A549 (cell line): ENCODE measurements at regions not wholly inside any gene's neighbourhood (a gene's known extent, or its start where the extent isn't known, plus 50 kb on each side); places are given as distances from the start of the nearest gene placed in this dataset.

Source experiments
- ATAC-seq, 2 experiments: fragments of 200-7000 bp in 1 of 2; fragments of >200 bp in 1 of 2; cut with Nextera tagmentation in 1 of 2; cut with Tn5 transposase in 1 of 2; 3 replicates each; pipeline versions ENCODE4 v1.8.0 to v1.9.1; 2018 to 2020; ENCODE audit warnings: mild to moderate bottlenecking in 1 of 2, moderate library complexity in 1 of 2
- CTCF ChIA-PET: fragments of 300-600 bp; sonication (Branson Sonifier 250); formaldehyde crosslinking; extraction: SDS; loops from one replicate; lab custom pipeline; 2021; ENCODE audit warnings: antibody characterized with exemption, inconsistent platforms; lab: Yijun Ruan, JAX
- POLR2A ChIA-PET: fragments of 350-600 bp; formaldehyde crosslinking; extraction: SDS; loops from one replicate; lab custom pipeline; 2021; ENCODE audit warnings: antibody characterized with exemption, inconsistent platforms; lab: Yijun Ruan, JAX
- DNase-seq, 2 experiments: peaks; one replicate each; pipeline versions ENCODE4 v3.0.0 to v3.0.0-alpha.2; 2011 to 2016; ENCODE audit warnings: low read depth in 1 of 2, low spot score in 1 of 2
- FAIRE-seq: peaks from 2 replicates; lab custom pipeline; 2011; peaks lifted over from hg19 to GRCh38; lab: Jason Lieb, UNC
- H3K27ac ChIP-seq, 2 experiments: fragments of >200 bp; sonication (Bioruptor Twin); formaldehyde crosslinking; 3 replicates each; pipeline ENCODE4 v1.5.1; 2016 to 2017
- H3K4me1 ChIP-seq: fragments of >200 bp; sonication (Bioruptor Twin); formaldehyde crosslinking; 3 replicates; pipeline ENCODE4 v1.6.1; 2016
- H3K4me2 ChIP-seq: fragments of >200 bp; sonication (Bioruptor Twin); formaldehyde crosslinking; 3 replicates; pipeline ENCODE4 v1.6.1; 2016
- H3K4me3 ChIP-seq: fragments of >200 bp; sonication (Bioruptor Twin); formaldehyde crosslinking; 3 replicates; pipeline ENCODE4 v1.5.1; 2016
- H3K9me3 ChIP-seq: fragments of >200 bp; sonication (Bioruptor Twin); formaldehyde crosslinking; 3 replicates; pipeline ENCODE4 v1.6.1; 2016
- BCL3 ChIP-seq: fragments of >200 bp; sonication (Bioruptor Twin); formaldehyde crosslinking; IDR thresholded peaks from 3 replicates; pipeline ENCODE4 v1.6.1; 2016
- BHLHE40 ChIP-seq: IDR thresholded peaks from 2 replicates; pipeline ENCODE4 v1.6.1; 2012; ENCODE audit warnings: low read depth, low read length, inconsistent platforms
- CHD4 ChIP-seq: fragments of 200-600 bp; sonication (generic); IDR thresholded peaks from 2 replicates; pipeline ENCODE4 v1.6.1; 2016; ENCODE audit warnings: antibody characterized with exemption, mild to moderate bottlenecking, borderline replicate concordance
- E2F6 ChIP-seq: IDR thresholded peaks from 2 replicates; pipeline ENCODE4 v1.6.1; 2012; ENCODE audit warnings: low read depth, borderline replicate concordance
- EHF ChIP-seq: fragments of 250-450 bp; sonication (Bioruptor Pico); IDR thresholded peaks from 2 replicates; pipeline ENCODE4 v1.5.0; 2020; ENCODE audit warnings: mild to moderate bottlenecking
- EHMT2 ChIP-seq: fragments of 200-600 bp; sonication (generic); IDR thresholded peaks from 2 replicates; pipeline ENCODE4 v1.6.1; 2016; ENCODE audit warnings: antibody characterized with exemption, low read depth, mild to moderate bottlenecking, moderate library complexity
- ELK1 ChIP-seq: fragments of 150-350 bp; IDR thresholded peaks from 2 replicates; pipeline ENCODE4 v1.6.1; 2014; ENCODE audit warnings: low read depth, mild to moderate bottlenecking, low read length
- EP300 ChIP-seq, 2 experiments: fragments of >200 bp; sonication (Bioruptor Twin); formaldehyde crosslinking; IDR thresholded peaks; 2 replicates in 1 of 2; 3 replicates in 1 of 2; pipeline ENCODE4 v1.6.1; 2016 to 2017
- FOXS1 ChIP-seq: fragments of 250-450 bp; sonication (Bioruptor Pico); IDR thresholded peaks from 2 replicates; pipeline ENCODE4 v1.5.0; 2020; ENCODE audit warnings: mild to moderate bottlenecking, moderate library complexity
- HEYL ChIP-seq: fragments of 250-450 bp; sonication (Bioruptor Pico); IDR thresholded peaks from 2 replicates; pipeline ENCODE4 v1.8.0; 2021; ENCODE audit warnings: mild to moderate bottlenecking, moderate library complexity
- HOXA7 ChIP-seq: fragments of 250-450 bp; sonication (Bioruptor Pico); IDR thresholded peaks from 2 replicates; pipeline ENCODE4 v1.5.0; 2020; ENCODE audit warnings: mild to moderate bottlenecking, moderate library complexity
- HOXB13 ChIP-seq: fragments of 250-450 bp; sonication (Bioruptor Pico); IDR thresholded peaks from 2 replicates; pipeline ENCODE4 v1.5.0; 2020; ENCODE audit warnings: low read depth, mild to moderate bottlenecking, moderate library complexity
- JUN ChIP-seq, 2 experiments: fragments of >200 bp; sonication (Bioruptor Twin); formaldehyde crosslinking; IDR thresholded peaks; 2 replicates in 1 of 2; 3 replicates in 1 of 2; pipeline ENCODE4 v1.6.1; 2016 to 2017
- JUNB ChIP-seq: fragments of >200 bp; sonication (Bioruptor Twin); formaldehyde crosslinking; IDR thresholded peaks from 2 replicates; pipeline ENCODE4 v1.6.1; 2016
- KDM5A ChIP-seq: fragments of 200-600 bp; sonication (generic); IDR thresholded peaks from 2 replicates; pipeline ENCODE4 v1.6.1; 2016; ENCODE audit warnings: antibody characterized with exemption, mild to moderate bottlenecking
- MAFK ChIP-seq: fragments of 450-650 bp; IDR thresholded peaks from 2 replicates; pipeline ENCODE4 v1.6.1; 2014; ENCODE audit not compliant: partially characterized antibody
- MAX ChIP-seq: IDR thresholded peaks from 2 replicates; pipeline ENCODE4 v1.6.1; 2012
- PHF8 ChIP-seq: fragments of 200-600 bp; sonication (generic); IDR thresholded peaks from 2 replicates; pipeline ENCODE4 v1.6.1; 2016; ENCODE audit warnings: low read depth, mild to moderate bottlenecking, antibody characterized with exemption, moderate library complexity, borderline replicate concordance
- POLR2AphosphoS2 ChIP-seq: conservative IDR thresholded peaks from 2 replicates; pipeline ENCODE4 v1.6.1; 2012; ENCODE audit warnings: low read length, improper control_type of control experiment, inconsistent platforms
- SREBF2 ChIP-seq: fragments of 450-650 bp; IDR thresholded peaks from 2 replicates; pipeline ENCODE4 v1.6.1; 2014; ENCODE audit warnings: mild to moderate bottlenecking, moderate library complexity
- TFCP2L1 ChIP-seq: fragments of 250-450 bp; sonication (Bioruptor Pico); IDR thresholded peaks from 2 replicates; pipeline ENCODE4 v1.5.0; 2021; ENCODE audit warnings: mild to moderate bottlenecking
- WGBS: methylation state at CpG from one replicate; pipeline ENCODE4 v1.1.6; 2017; ENCODE audit errors: missing lambda C conversion rate; 5-methylcytosine and 5-hydroxymethylcytosine counted together
- TF ChIP-seq, protein P1 (sequence below): fragments of 450-650 bp; IDR thresholded peaks from 2 replicates; pipeline ENCODE4 v1.6.1; 2014; ENCODE audit warnings: antibody characterized with exemption
- TF ChIP-seq, protein P2 (sequence below): fragments of >200 bp; sonication (Bioruptor Twin); formaldehyde crosslinking; IDR thresholded peaks from 3 replicates; pipeline ENCODE4 v1.5.1; 2016

DNA sequence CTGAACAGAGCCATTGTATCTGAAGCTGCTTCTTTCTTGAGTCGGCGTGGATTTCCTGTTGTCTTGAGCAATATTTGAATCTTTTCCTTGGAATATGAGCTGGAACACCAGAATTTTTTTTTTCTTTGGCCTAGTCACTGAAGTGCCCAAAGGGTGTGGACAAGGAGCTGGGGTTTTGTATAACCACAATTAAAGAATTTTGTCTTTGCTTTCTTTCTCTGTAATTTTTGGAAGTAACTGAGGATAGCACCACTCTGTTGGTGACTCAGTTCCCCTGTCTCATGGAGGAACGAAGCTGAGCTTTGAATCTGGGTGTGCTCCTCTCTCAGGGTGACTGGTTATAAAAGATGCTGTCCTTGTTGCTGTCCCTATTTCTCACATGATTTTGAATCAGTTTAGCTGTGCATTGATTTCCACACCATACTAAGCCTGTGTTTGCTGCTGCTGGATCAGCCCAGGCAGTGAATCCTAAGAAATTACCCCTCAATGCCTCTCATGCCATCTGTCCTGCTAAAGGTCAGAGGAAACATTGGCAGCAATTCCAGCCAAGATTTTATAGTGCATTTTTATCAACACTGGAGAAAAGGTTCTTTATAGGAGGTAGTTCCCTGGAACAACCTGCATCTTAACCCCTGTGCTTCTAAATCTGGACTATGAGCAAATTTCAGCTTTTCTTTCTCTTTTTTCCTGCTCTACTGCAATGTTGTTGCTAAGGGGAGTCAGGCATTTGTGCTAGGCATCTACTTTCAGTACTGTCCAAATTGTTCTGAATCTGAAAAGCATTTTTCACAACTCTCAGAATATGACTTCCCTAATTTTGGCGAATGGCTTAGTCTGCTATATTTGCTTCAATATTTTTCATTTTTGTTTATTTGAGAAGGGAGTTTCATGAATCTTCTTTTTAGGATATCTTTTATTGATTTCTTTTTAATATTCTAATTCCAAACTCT, 540.8 kb downstream of the SOX6 start:
- no peak for ATAC-seq
- Histone ChIP-seq H3K27ac (no peak overlapping the region), H3K4me2 (no peak overlapping the region)

GRCh38 chr11:15816260-15816871, 540.0 kb downstream of the SOX6 start:
- Histone ChIP-seq H3K27ac (no peak overlapping the region), H3K4me2 (no peak overlapping the region), H3K4me1 (no peaks in the 10 kb centered on the region), H3K4me3 (no peak overlapping the region), H3K9me3 (no peaks in the 10 kb centered on the region)
- FAIRE-seq (no peak), DNase-seq (no peak), ATAC-seq (no peak)
- ChIA-PET CTCF (interaction anchor here (2.5 kb wide), 1 partner anchor 166 kb away, joined by 5 read pairs; no protein-coding TSS in a partner anchor), POLR2A (no interaction called here)
- 21% methylated on average over 2 of the region's 2 CpGs for WGBS
- TF ChIP-seq ELK1 (no peak), FOXS1 (CRISPR knock-in tag) (no peak), BHLHE40 (no peak), TFCP2L1 (CRISPR knock-in tag) (no peak), EHMT2 (no peak), HOXB13 (CRISPR knock-in tag) (no peak)

More for the DNA sequence above, 540.8 kb downstream of the SOX6 start:
- whole genome bisulfite sequencing, result 37% methylated on average over 4 of the region's 4 CpGs
- TF ChIP-seq, protein P1, sequence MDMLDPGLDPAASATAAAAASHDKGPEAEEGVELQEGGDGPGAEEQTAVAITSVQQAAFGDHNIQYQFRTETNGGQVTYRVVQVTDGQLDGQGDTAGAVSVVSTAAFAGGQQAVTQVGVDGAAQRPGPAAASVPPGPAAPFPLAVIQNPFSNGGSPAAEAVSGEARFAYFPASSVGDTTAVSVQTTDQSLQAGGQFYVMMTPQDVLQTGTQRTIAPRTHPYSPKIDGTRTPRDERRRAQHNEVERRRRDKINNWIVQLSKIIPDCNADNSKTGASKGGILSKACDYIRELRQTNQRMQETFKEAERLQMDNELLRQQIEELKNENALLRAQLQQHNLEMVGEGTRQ, result no peak
- no peak for TF ChIP-seq BHLHE40
- TF ChIP-seq MAX, result no peak
- TF ChIP-seq KDM5A, result no peak
- TF ChIP-seq EP300 (IDR thresholded peaks at IDR 0.05), result no peak
- TF ChIP-seq JUNB, result no peak
- FAIRE-seq (no peak), DNase-seq (no peak)
- Histone ChIP-seq H3K9me3 (no peaks in the 10 kb centered on the region), H3K4me3 (no peak overlapping the region), H3K4me1 (no peaks in the 10 kb centered on the region)
- ChIA-PET CTCF (interaction anchor here (1.0 to 2.5 kb wide), 2 partner anchors 165 to 198 kb away, joined by 3 to 5 read pairs; no protein-coding TSS in a partner anchor), POLR2A (no interaction called here)

DNA sequence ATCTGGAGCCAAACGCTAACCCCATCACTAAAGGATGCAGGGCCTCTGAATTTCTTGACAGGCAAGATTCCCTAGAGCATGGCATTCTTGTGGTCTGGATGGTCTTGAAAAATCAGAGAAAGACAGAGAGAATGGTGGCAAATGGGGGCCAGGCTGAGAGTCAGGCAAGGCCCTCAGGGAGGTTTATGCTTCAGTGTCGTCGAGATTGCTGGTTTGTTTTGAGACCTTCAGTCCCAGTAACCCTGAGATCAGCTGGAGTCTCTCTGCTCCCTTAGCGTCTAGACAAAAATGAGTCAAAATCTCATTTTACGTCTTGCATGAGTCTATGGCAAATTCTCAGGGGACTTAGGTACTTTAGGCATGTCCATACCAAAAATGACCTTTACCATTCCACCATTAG, 539.3 kb downstream of the SOX6 start:
- FAIRE-seq (no peak), DNase-seq (no peak), ATAC-seq (no peak)
- Histone ChIP-seq H3K9me3 (no peaks in the 10 kb centered on the region), H3K4me2 (no peak overlapping the region), H3K27ac (no peak overlapping the region), H3K4me1 (no peaks in the 10 kb centered on the region), H3K4me3 (no peak overlapping the region)
- 34% methylated on average over 5 of the region's 5 CpGs for WGBS
- TF ChIP-seq PHF8, result no peak
- no peak for TF ChIP-seq POLR2AphosphoS2
- no peak for TF ChIP-seq JUNB
- TF ChIP-seq JUN (IDR thresholded peaks at IDR 0.05), result no peak
- TF ChIP-seq BCL3, result no peak
- TF ChIP-seq HEYL (CRISPR knock-in tag), result no peak
- TF ChIP-seq SREBF2, result no peak
- no peak for TF ChIP-seq E2F6
- TF ChIP-seq TFCP2L1 (CRISPR knock-in tag), result no peak
- no peak for TF ChIP-seq CHD4
- TF ChIP-seq MAFK, result no peak
- TF ChIP-seq, protein P2, sequence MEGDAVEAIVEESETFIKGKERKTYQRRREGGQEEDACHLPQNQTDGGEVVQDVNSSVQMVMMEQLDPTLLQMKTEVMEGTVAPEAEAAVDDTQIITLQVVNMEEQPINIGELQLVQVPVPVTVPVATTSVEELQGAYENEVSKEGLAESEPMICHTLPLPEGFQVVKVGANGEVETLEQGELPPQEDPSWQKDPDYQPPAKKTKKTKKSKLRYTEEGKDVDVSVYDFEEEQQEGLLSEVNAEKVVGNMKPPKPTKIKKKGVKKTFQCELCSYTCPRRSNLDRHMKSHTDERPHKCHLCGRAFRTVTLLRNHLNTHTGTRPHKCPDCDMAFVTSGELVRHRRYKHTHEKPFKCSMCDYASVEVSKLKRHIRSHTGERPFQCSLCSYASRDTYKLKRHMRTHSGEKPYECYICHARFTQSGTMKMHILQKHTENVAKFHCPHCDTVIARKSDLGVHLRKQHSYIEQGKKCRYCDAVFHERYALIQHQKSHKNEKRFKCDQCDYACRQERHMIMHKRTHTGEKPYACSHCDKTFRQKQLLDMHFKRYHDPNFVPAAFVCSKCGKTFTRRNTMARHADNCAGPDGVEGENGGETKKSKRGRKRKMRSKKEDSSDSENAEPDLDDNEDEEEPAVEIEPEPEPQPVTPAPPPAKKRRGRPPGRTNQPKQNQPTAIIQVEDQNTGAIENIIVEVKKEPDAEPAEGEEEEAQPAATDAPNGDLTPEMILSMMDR, result no peak
- TF ChIP-seq EHF (CRISPR knock-in tag), result no peak
- TF ChIP-seq HOXA7 (CRISPR knock-in tag), result no peak
- POLR2A ChIA-PET, result no interaction called here
- CTCF ChIA-PET, result interaction anchor here (2.5 kb wide), 1 partner anchor 167 kb away, joined by 5 read pairs; no protein-coding TSS in a partner anchor
